ENCODE measurements at regions not wholly inside any gene's neighbourhood (a gene's known extent, or its start where the extent isn't known, plus 50 kb on each side); places are given as distances from the start of the nearest gene placed in this dataset.

DNA sequence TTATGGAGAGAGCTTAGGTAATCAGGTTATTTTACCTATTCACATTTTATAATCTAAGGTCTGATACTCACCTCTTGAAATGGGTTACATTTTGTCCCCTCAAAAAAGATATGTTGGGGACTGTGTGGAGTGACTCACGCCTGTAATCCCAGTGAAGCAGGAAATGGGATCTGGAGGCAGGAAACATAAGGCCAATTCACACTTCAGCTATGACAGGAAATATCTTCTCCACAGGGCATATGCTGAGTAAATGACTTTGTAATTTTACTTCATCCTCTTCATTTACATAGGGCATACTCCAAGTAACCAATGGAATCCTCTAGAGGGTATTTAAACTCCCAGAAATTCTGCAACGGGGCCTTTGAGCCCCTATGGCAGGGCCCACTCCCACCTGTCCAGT, 54.8 kb upstream of the ZMAT1 start:
- Mint-ChIP-seq H3K4me3 (no peak overlapping the region), H3K27ac (ENCODE audit: unreplicated experiment) (no peak overlapping the region), H3K9me3 (peaks cover 4% of the 10 kb centered on the region), H3K36me3 (ENCODE audit: low read depth) (no peaks in the 10 kb centered on the region), H3K4me1 (no peaks in the 10 kb centered on the region), H3K27me3 (ENCODE audit: low read depth) (no peaks in the 10 kb centered on the region)
- DNase-seq (ENCODE audit: low read depth, low spot score): no peak
- TF ChIP-seq, protein P1, sequence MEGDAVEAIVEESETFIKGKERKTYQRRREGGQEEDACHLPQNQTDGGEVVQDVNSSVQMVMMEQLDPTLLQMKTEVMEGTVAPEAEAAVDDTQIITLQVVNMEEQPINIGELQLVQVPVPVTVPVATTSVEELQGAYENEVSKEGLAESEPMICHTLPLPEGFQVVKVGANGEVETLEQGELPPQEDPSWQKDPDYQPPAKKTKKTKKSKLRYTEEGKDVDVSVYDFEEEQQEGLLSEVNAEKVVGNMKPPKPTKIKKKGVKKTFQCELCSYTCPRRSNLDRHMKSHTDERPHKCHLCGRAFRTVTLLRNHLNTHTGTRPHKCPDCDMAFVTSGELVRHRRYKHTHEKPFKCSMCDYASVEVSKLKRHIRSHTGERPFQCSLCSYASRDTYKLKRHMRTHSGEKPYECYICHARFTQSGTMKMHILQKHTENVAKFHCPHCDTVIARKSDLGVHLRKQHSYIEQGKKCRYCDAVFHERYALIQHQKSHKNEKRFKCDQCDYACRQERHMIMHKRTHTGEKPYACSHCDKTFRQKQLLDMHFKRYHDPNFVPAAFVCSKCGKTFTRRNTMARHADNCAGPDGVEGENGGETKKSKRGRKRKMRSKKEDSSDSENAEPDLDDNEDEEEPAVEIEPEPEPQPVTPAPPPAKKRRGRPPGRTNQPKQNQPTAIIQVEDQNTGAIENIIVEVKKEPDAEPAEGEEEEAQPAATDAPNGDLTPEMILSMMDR (conservative IDR thresholded peaks at IDR 0.05): no peak

Data from neural crest cell (in vitro differentiated cells).